HEK293 (cell line): ENCODE measurements at regions not wholly inside any gene's neighbourhood (a gene's known extent, or its start where the extent isn't known, plus 50 kb on each side); places are given as distances from the start of the nearest gene placed in this dataset.

Experiments
- CTCF ChIA-PET: fragments of 350-600 bp; formaldehyde crosslinking; extraction: SDS; loops from one replicate; lab custom pipeline; 2021; ENCODE audit warnings: antibody characterized with exemption; lab: Yijun Ruan, JAX
- POLR2A ChIA-PET: fragments of 300-600 bp; formaldehyde crosslinking; extraction: SDS; loops from one replicate; lab custom pipeline; 2020; ENCODE audit warnings: antibody characterized with exemption, inconsistent platforms; lab: Yijun Ruan, JAX
- H3K27ac ChIP-seq: fragments of 200-500 bp; sonication (Bioruptor generic); 2 replicates; pipeline ENCODE4 v1.5.1; 2014; ENCODE audit warnings: low read depth, low read length, control low read depth, inconsistent platforms; ENCODE audit errors: extremely low read depth
- H3K36me3 ChIP-seq, 2 experiments: fragments of 200-500 bp in 1 of 2; sonication (Bioruptor generic) in 1 of 2; 1 replicate in 1 of 2; 2 replicates in 1 of 2; pipeline ENCODE4 v1.5.1; 2014 to 2017; ENCODE audit warnings: inconsistent platforms in 2 of 2, low read length in 2 of 2; ENCODE audit not compliant: control insufficient read depth in 2 of 2, insufficient read depth in 1 of 2
- H3K4me1 ChIP-seq: fragments of 200-500 bp; sonication (Bioruptor generic); 2 replicates; pipeline ENCODE4 v1.5.1; 2014; ENCODE audit warnings: mild to moderate bottlenecking, low read length, inconsistent platforms; ENCODE audit not compliant: control insufficient read depth, insufficient read depth
- H3K4me3 ChIP-seq: 2 replicates; pipeline ENCODE4 v1.5.1; 2011; ENCODE audit warnings: low read depth, mild to moderate bottlenecking, control low read depth, low read length, moderate library complexity
- H3K9me3 ChIP-seq: fragments of 200-500 bp; sonication (Bioruptor generic); 2 replicates; pipeline ENCODE4 v1.5.1; 2014; ENCODE audit warnings: low read depth, low read length, inconsistent platforms; ENCODE audit not compliant: control insufficient read depth, insufficient read depth
- HOXD13 ChIP-seq: sonication (generic); formaldehyde crosslinking; IDR thresholded peaks from 2 replicates; pipeline ENCODE4 v1.8.0; 2022; ENCODE audit warnings: missing genetic modification reagents, borderline replicate concordance
- KLF10 ChIP-seq: fragments of 450-650 bp; IDR thresholded peaks from 2 replicates; pipeline ENCODE4 v1.5.1; 2018; ENCODE audit warnings: missing biosample characterization, mild to moderate bottlenecking, missing genetic modification characterization
- OSR2 ChIP-seq: fragments of 450-650 bp; formaldehyde crosslinking; IDR thresholded peaks from 2 replicates; pipeline ENCODE4 v1.5.1; 2016; ENCODE audit warnings: missing biosample characterization, missing genetic modification characterization
- SCRT2 ChIP-seq: fragments of 450-650 bp; formaldehyde crosslinking; IDR thresholded peaks from 2 replicates; pipeline ENCODE4 v1.5.1; 2016; ENCODE audit warnings: missing biosample characterization, missing genetic modification characterization
- TCF7L2 ChIP-seq: IDR thresholded peaks from 2 replicates; pipeline ENCODE4 v1.6.1; 2011; ENCODE audit warnings: low read depth, mild to moderate bottlenecking, inconsistent platforms, low read length, moderate library complexity, borderline replicate concordance
- ZNF112 ChIP-seq: fragments of 450-650 bp; formaldehyde crosslinking; IDR thresholded peaks from 2 replicates; pipeline ENCODE4 v1.5.0; 2017; ENCODE audit warnings: missing biosample characterization, missing genetic modification characterization
- ZNF426 ChIP-seq: fragments of 450-650 bp; formaldehyde crosslinking; IDR thresholded peaks from 2 replicates; pipeline ENCODE4 v1.5.1; 2017; ENCODE audit warnings: missing biosample characterization, missing genetic modification characterization, mild to moderate bottlenecking, inconsistent platforms, moderate library complexity
- ZNF510 ChIP-seq: fragments of 450-650 bp; formaldehyde crosslinking; IDR thresholded peaks from 2 replicates; pipeline ENCODE4 v1.5.1; 2018; ENCODE audit warnings: mild to moderate bottlenecking, missing genetic modification characterization, missing biosample characterization; ENCODE audit not compliant: insufficient replicate concordance
- ZNF544 ChIP-seq: fragments of 450-650 bp; formaldehyde crosslinking; IDR thresholded peaks from 2 replicates; pipeline ENCODE4 v1.5.0; 2017; ENCODE audit warnings: missing biosample characterization, missing genetic modification characterization
- ZNF658 ChIP-seq: fragments of 450-650 bp; formaldehyde crosslinking; IDR thresholded peaks from 2 replicates; pipeline ENCODE4; 2016; ENCODE audit warnings: missing biosample characterization, missing genetic modification characterization
- ZNF670 ChIP-seq: fragments of 450-650 bp; formaldehyde crosslinking; IDR thresholded peaks from 2 replicates; pipeline ENCODE4 v1.5.1; 2016; ENCODE audit warnings: missing biosample characterization, missing genetic modification characterization, low read depth
- TF ChIP-seq, protein P1 (sequence below): fragments of 450-650 bp; formaldehyde crosslinking; conservative IDR thresholded peaks from 2 replicates; pipeline ENCODE4 v1.5.1; 2016; ENCODE audit warnings: low read depth, missing biosample characterization, missing genetic modification characterization
- TF ChIP-seq, protein P2 (sequence below): fragments of 450-650 bp; formaldehyde crosslinking; IDR thresholded peaks from 2 replicates; pipeline ENCODE4 v1.5.1; 2016; ENCODE audit warnings: missing biosample characterization, missing genetic modification characterization
- TF ChIP-seq, protein P3 (sequence below): fragments of 450-650 bp; formaldehyde crosslinking; IDR thresholded peaks from 2 replicates; pipeline ENCODE4 v1.5.1; 2016; ENCODE audit warnings: missing biosample characterization, missing genetic modification characterization, borderline replicate concordance
- TF ChIP-seq, protein P4 (sequence below): fragments of 450-650 bp; formaldehyde crosslinking; conservative IDR thresholded peaks from 2 replicates; pipeline ENCODE4 v1.5.1; 2016; ENCODE audit warnings: low read depth, missing biosample characterization, missing genetic modification characterization

DNA sequence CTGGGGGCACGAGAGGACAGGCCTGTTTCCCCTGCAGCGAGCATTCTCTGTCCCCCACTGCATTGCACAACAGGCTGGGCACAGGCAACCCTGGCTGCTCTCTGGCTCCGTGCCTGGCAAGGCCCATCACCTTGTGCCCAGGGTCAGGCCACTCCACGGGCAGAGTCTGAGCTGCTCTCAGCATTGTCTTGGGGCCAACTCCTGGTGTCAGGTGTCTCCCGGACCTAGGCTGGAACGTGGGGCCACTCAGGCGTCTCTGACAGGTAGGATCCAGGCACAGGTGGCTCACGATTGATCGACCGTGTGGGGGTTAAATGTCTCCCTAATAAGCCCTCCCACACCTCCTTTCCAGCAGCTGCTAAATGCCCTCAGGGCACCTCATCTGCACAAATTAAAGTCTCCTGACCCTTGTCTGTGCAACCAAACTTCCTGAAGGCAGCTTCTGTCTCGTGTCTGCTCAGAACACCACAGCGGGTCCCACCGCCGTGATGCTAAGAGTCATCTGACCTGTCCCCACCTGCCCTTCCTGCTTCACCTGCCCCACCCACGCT, 66.6 kb upstream of the GPC1 start:
- Histone ChIP-seq H3K4me1 (no peaks in the 10 kb centered on the region), H3K36me3 (no peaks in the 10 kb centered on the region), H3K27ac (no peak overlapping the region), H3K4me3 (no peak overlapping the region), H3K9me3 (no peaks in the 10 kb centered on the region)
- POLR2A ChIA-PET = no interaction called here
- CTCF ChIA-PET = interaction anchor here (0.7 kb wide), 1 partner anchor 305 kb away, joined by 3 read pairs; no protein-coding TSS in a partner anchor
- TF ChIP-seq ZNF670 (tag by site-specific recombination) (no peak), ZNF544 (tag by site-specific recombination) (no peak), ZNF112 (no peak), TCF7L2 (no peak), ZNF510 (tag by site-specific recombination) (no peak), ZNF658 (tag by site-specific recombination) (no peak)
- TF ChIP-seq, protein P1, sequence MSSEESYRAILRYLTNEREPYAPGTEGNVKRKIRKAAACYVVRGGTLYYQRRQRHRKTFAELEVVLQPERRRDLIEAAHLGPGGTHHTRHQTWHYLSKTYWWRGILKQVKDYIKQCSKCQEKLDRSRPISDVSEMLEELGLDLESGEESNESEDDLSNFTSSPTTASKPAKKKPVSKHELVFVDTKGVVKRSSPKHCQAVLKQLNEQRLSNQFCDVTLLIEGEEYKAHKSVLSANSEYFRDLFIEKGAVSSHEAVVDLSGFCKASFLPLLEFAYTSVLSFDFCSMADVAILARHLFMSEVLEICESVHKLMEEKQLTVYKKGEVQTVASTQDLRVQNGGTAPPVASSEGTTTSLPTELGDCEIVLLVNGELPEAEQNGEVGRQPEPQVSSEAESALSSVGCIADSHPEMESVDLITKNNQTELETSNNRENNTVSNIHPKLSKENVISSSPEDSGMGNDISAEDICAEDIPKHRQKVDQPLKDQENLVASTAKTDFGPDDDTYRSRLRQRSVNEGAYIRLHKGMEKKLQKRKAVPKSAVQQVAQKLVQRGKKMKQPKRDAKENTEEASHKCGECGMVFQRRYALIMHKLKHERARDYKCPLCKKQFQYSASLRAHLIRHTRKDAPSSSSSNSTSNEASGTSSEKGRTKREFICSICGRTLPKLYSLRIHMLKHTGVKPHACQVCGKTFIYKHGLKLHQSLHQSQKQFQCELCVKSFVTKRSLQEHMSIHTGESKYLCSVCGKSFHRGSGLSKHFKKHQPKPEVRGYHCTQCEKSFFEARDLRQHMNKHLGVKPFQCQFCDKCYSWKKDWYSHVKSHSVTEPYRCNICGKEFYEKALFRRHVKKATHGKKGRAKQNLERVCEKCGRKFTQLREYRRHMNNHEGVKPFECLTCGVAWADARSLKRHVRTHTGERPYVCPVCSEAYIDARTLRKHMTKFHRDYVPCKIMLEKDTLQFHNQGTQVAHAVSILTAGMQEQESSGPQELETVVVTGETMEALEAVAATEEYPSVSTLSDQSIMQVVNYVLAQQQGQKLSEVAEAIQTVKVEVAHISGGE (tag by site-specific recombination) = no peak

DNA sequence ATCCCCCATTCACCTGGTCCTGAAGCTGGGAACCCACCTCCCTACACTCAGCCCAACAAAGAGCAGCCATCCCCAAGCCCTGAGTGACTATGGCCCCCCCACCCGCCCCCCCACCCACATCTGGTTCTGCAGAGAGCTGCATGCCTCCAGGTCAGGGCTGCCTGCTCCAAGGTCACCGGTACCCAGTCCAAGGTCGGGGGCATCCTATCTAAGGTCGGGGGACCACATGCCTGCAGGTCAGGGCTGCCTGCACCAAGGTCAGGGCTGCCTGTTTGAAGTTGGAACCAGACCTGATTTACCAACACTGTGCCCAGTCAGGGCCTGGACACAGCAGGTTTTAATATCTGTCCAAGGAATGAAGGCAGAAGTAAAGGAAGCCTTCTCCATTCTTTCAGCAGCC, 66.1 kb upstream of the GPC1 start:
- ChIA-PET CTCF (interaction anchor here (1.1 kb wide), 1 partner anchor 145 kb away, joined by 3 read pairs; no protein-coding TSS in a partner anchor), POLR2A (no interaction called here)
- H3K9me3 ChIP-seq = no peaks in the 10 kb centered on the region
- TF ChIP-seq, protein P2, sequence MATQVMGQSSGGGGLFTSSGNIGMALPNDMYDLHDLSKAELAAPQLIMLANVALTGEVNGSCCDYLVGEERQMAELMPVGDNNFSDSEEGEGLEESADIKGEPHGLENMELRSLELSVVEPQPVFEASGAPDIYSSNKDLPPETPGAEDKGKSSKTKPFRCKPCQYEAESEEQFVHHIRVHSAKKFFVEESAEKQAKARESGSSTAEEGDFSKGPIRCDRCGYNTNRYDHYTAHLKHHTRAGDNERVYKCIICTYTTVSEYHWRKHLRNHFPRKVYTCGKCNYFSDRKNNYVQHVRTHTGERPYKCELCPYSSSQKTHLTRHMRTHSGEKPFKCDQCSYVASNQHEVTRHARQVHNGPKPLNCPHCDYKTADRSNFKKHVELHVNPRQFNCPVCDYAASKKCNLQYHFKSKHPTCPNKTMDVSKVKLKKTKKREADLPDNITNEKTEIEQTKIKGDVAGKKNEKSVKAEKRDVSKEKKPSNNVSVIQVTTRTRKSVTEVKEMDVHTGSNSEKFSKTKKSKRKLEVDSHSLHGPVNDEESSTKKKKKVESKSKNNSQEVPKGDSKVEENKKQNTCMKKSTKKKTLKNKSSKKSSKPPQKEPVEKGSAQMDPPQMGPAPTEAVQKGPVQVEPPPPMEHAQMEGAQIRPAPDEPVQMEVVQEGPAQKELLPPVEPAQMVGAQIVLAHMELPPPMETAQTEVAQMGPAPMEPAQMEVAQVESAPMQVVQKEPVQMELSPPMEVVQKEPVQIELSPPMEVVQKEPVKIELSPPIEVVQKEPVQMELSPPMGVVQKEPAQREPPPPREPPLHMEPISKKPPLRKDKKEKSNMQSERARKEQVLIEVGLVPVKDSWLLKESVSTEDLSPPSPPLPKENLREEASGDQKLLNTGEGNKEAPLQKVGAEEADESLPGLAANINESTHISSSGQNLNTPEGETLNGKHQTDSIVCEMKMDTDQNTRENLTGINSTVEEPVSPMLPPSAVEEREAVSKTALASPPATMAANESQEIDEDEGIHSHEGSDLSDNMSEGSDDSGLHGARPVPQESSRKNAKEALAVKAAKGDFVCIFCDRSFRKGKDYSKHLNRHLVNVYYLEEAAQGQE = no peak
- TF ChIP-seq, protein P3, sequence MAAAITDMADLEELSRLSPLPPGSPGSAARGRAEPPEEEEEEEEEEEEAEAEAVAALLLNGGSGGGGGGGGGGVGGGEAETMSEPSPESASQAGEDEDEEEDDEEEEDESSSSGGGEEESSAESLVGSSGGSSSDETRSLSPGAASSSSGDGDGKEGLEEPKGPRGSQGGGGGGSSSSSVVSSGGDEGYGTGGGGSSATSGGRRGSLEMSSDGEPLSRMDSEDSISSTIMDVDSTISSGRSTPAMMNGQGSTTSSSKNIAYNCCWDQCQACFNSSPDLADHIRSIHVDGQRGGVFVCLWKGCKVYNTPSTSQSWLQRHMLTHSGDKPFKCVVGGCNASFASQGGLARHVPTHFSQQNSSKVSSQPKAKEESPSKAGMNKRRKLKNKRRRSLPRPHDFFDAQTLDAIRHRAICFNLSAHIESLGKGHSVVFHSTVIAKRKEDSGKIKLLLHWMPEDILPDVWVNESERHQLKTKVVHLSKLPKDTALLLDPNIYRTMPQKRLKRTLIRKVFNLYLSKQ (tag by site-specific recombination) = no peak
- no peak for TF ChIP-seq HOXD13 (CRISPR knock-in tag)
- no peak for TF ChIP-seq TCF7L2
- TF ChIP-seq OSR2 (tag by site-specific recombination) = no peak
- TF ChIP-seq, protein P4, sequence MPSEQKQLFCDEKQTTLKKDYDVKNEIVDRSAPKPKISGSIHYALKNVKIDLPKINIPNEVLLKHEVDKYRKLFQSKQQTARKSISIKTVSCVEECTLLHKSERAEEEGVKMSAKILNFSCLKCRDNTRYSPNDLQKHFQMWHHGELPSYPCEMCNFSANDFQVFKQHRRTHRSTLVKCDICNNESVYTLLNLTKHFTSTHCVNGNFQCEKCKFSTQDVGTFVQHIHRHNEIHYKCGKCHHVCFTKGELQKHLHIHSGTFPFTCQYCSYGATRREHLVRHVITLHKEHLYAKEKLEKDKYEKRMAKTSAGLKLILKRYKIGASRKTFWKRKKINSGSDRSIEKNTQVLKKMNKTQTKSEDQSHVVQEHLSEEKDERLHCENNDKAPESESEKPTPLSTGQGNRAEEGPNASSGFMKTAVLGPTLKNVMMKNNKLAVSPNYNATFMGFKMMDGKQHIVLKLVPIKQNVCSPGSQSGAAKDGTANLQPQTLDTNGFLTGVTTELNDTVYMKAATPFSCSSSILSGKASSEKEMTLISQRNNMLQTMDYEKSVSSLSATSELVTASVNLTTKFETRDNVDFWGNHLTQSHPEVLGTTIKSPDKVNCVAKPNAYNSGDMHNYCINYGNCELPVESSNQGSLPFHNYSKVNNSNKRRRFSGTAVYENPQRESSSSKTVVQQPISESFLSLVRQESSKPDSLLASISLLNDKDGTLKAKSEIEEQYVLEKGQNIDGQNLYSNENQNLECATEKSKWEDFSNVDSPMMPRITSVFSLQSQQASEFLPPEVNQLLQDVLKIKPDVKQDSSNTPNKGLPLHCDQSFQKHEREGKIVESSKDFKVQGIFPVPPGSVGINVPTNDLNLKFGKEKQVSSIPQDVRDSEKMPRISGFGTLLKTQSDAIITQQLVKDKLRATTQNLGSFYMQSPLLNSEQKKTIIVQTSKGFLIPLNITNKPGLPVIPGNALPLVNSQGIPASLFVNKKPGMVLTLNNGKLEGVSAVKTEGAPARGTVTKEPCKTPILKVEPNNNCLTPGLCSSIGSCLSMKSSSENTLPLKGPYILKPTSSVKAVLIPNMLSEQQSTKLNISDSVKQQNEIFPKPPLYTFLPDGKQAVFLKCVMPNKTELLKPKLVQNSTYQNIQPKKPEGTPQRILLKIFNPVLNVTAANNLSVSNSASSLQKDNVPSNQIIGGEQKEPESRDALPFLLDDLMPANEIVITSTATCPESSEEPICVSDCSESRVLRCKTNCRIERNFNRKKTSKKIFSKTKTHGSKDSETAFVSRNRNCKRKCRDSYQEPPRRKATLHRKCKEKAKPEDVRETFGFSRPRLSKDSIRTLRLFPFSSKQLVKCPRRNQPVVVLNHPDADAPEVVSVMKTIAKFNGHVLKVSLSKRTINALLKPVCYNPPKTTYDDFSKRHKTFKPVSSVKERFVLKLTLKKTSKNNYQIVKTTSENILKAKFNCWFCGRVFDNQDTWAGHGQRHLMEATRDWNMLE (tag by site-specific recombination) = no peak
- no peak for TF ChIP-seq KLF10 (tag by site-specific recombination)
- TF ChIP-seq ZNF426 (tag by site-specific recombination) = no peak
- TF ChIP-seq SCRT2 (tag by site-specific recombination) = no peak
- H3K4me1 ChIP-seq = no peaks in the 10 kb centered on the region
- no peak overlapping the region for H3K4me3 ChIP-seq
- H3K27ac ChIP-seq = no peak overlapping the region
- H3K36me3 ChIP-seq = no peaks in the 10 kb centered on the region
